GM18519 (cell line): ENCODE measurements at regions not wholly inside any gene's neighbourhood (a gene's known extent, or its start where the extent isn't known, plus 50 kb on each side); places are given as distances from the start of the nearest gene placed in this dataset.

Experiments
- ATAC-seq: cut with Tn5 transposase; IDR thresholded peaks from one replicate; pipeline ENCODE4 v1.9.1; 2021; ENCODE audit warnings: mild to moderate bottlenecking, moderate library complexity; ENCODE audit not compliant: unreplicated experiment, low FRiP score

GRCh38 chr7:46175221-46175620 lies 254.1 kb upstream of the IGFBP3 start:
- ATAC-seq: no peak

- no peak for ATAC-seq
Observed at GRCh38 chr7:46174196-46174580, 253.1 kb upstream of the IGFBP3 start.

GRCh38 chr7:46173476-46174195 lies 252.6 kb upstream of the IGFBP3 start:
- no peak for ATAC-seq

GRCh38 chr7:46170792-46171191 lies 249.7 kb upstream of the IGFBP3 start:
- no peak for ATAC-seq

GRCh38 chr7:46170021-46170420 lies 248.9 kb upstream of the IGFBP3 start:
- no peak for ATAC-seq

DNA sequence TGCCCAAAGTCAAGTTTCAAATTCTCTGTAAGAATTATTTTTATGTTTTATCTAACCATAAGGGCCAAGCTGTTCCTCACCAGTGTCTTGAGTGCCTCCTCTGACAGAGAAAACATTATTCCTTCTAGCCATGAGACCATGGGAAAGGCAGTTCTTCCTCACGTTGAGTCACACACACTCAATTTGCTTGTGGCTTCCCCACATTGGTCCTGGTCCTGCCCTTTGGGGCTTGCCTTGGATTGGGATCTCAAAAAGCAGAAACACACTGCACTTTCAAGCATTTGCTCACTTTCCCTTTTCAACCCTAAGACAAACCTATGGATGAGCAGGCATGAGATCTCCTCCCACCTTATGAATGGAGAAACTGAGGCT lies 248.3 kb upstream of the IGFBP3 start:
- no peak for ATAC-seq

- no peak for ATAC-seq
Observed at GRCh38 chr7:46168671-46169383, 247.8 kb upstream of the IGFBP3 start.

GRCh38 chr7:46168231-46168630 lies 247.2 kb upstream of the IGFBP3 start:
- ATAC-seq: no peak

GRCh38 chr7:46165276-46165675 lies 244.2 kb upstream of the IGFBP3 start:
- no peak for ATAC-seq

GRCh38 chr7:46164629-46165028 lies 243.6 kb upstream of the IGFBP3 start:
- no peak for ATAC-seq

- ATAC-seq: no peak
Observed at GRCh38 chr7:46163246-46163645, 242.2 kb upstream of the IGFBP3 start.

GRCh38 chr7:46162609-46163008 lies 241.5 kb upstream of the IGFBP3 start:
- no peak for ATAC-seq

GRCh38 chr7:46160861-46161260 lies 239.8 kb upstream of the IGFBP3 start:
- no peak for ATAC-seq

- no peak for ATAC-seq
Observed at GRCh38 chr7:46157931-46158330, 236.9 kb upstream of the IGFBP3 start.

DNA sequence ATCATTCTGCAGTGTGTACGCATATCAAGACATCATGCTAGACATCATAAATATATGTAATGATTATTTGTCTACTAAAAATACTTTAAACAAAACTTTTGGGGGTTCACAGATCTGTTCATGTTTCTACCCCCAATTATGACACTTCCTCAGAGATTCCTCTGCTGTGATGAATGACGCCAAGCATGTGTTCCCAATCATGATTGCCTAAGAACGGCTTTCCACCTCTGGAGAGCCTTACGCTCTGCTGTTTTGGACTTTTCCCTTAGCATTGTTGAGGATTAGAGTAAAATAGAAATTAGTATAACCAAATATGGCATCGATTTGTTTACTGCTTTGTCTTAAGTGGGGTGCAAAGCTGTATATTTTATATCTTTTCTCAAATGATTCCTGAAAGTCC lies 236.3 kb upstream of the IGFBP3 start:
- ATAC-seq: no peak

DNA sequence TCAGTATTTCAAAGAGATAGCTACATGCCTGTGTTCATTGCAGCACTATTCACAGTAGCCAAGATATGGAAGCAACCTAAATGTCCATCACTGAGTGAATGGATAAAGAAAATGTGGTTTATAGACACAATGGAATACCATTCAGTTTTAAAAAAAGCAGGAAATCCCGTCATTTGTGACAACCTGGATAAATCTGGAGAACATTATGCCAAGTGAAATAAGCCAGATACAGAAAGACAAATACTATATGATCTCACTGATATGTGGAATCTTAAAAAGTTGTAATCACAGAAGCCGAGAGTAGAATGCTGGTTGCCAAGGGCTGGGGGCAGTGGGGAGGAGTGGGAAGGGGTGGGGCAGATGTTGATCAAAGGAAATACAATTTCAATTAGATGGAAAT lies 235.8 kb upstream of the IGFBP3 start:
- ATAC-seq: no peak

- ATAC-seq: no peak
Observed at GRCh38 chr7:46156086-46156485, 235.0 kb upstream of the IGFBP3 start.

DNA sequence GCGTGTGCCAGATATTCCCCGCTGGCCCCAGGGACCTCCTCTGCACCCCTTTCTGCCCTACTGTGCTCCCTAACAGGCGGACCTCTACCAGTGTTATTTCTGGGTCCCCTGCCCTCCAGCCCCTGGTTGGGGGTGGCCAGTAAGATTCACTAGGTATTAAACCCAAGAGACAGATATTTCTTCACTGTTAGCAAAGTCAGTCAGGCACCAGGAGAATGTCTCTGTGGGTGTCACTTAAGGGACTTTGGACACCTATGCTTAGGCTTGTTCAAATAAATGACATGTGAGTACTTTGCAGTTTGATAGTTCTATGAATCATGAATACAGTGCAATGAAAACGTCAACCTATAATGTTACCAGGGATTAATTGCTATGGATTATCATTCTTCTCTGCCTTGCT lies 234.3 kb upstream of the IGFBP3 start:
- ATAC-seq: no peak

GRCh38 chr7:46153951-46154787 lies 233.1 kb upstream of the IGFBP3 start:
- peak; percentile 67 for ATAC-seq

GRCh38 chr7:46153583-46153950 lies 232.5 kb upstream of the IGFBP3 start:
- ATAC-seq: peak; percentile 45

DNA sequence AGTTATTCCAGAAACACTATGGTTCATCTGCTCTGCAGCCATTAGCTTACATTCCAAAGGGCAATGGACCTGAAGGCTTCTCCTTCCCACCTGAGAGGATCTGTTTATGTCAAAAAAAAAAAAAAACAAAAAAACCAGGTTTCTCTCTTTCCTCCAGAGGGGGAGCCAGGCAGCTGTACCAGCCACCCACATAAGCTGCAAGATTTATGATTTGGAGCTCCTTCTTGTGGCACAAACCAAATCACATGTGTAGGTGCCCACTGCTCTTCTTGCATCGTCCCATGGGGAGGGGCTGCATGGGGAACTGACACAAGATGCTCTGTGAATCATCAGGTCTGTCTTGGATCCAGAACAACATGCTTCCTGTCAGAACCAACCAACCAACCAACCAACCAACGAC lies 231.6 kb upstream of the IGFBP3 start:
- no peak for ATAC-seq
